Thyroid gland (tissue), 4 donors: ENCODE measurements at regions not wholly inside any gene's neighbourhood (a gene's known extent, or its start where the extent isn't known, plus 50 kb on each side); places are given as distances from the start of the nearest gene placed in this dataset.

Experiments
- CTCF ChIP-seq, 6 experiments: fragments of 200-600 bp in 3 of 6; fragments of 450-650 bp in 3 of 6; sonication (generic) in 3 of 6; IDR thresholded peaks; one replicate each; pipeline ENCODE4 v1.5.1; 2016 to 2019; ENCODE audit warnings: antibody characterized with exemption in 6 of 6, mild to moderate bottlenecking in 2 of 6, inconsistent platforms in 1 of 6, moderate library complexity in 1 of 6
- POLR2A ChIP-seq, 2 donors: fragments of 450-650 bp; IDR thresholded peaks; one replicate each; pipeline ENCODE4 v1.6.1; 2017; ENCODE audit warnings: antibody characterized with exemption in 2 of 2, mild to moderate bottlenecking in 2 of 2, moderate library complexity in 1 of 2

- TF ChIP-seq CTCF (IDR thresholded peaks at IDR 0.05) = no peak
- no peak for TF ChIP-seq POLR2A (IDR thresholded peaks at IDR 0.05)
Observed at GRCh38 chr6:165769401-165769800, 106.4 kb upstream of the PDE10A start.
